Ovary (tissue), 3 donors: ENCODE measurements at regions not wholly inside any gene's neighbourhood (a gene's known extent, or its start where the extent isn't known, plus 50 kb on each side); places are given as distances from the start of the nearest gene placed in this dataset.

Experiments
- CTCF ChIP-seq, 3 donors: fragments of 450-650 bp in 2 of 3; fragments of 200-600 bp in 1 of 3; IDR thresholded peaks; one replicate each; pipeline versions ENCODE4 v1.5.1 to v1.8.0; 2016 to 2022; ENCODE audit warnings: antibody characterized with exemption in 3 of 3, mild to moderate bottlenecking in 1 of 3
- EP300 ChIP-seq: sonication (generic); formaldehyde crosslinking; IDR thresholded peaks from one replicate; pipeline ENCODE4 v1.6.1; 2017; ENCODE audit warnings: antibody characterized with exemption
- donor health status: DM: no; HTN: no; CAD: no.

GRCh38 chr5:104421431-104421830, 858.8 kb upstream of the NUDT12 start:
- TF ChIP-seq CTCF (IDR thresholded peaks at IDR 0.05) (no peak), EP300 (no peak)
